HG03135 (cell line): ENCODE measurements at regions not wholly inside any gene's neighbourhood (a gene's known extent, or its start where the extent isn't known, plus 50 kb on each side); places are given as distances from the start of the nearest gene placed in this dataset.

Source experiments
- ATAC-seq: cut with Tn5 transposase; IDR thresholded peaks from one replicate; pipeline ENCODE4 v1.9.1; 2021; ENCODE audit warnings: mild to moderate bottlenecking, moderate library complexity; ENCODE audit not compliant: unreplicated experiment

DNA sequence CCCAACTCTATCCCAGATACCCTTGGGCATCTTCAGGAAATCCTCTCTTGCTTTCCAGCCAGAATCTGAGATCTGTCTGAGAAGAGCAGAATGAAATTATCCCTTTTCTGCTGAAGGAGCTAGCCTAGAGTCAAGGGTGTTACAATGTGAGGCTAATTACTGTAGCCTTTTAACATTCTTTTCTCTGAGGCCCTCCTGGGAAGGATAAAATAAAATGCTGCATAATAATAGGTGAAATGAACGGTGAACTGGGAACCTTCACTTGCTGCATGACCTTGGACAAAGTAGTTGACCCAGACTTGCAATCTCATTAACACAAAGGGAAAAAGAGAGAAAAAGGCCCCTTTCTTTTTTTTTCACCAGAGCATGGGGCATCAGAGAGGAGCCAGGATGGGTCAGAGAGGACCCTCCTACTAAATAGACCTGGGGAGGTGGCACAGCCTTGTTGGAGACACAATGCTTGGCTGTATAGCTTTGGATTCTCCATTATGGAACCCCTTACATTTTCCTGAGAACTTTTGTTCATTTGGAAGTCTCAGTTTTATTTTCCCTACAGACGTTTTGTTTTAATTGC is 137.0 kb upstream of the LIPC start:
- no peak for ATAC-seq

DNA sequence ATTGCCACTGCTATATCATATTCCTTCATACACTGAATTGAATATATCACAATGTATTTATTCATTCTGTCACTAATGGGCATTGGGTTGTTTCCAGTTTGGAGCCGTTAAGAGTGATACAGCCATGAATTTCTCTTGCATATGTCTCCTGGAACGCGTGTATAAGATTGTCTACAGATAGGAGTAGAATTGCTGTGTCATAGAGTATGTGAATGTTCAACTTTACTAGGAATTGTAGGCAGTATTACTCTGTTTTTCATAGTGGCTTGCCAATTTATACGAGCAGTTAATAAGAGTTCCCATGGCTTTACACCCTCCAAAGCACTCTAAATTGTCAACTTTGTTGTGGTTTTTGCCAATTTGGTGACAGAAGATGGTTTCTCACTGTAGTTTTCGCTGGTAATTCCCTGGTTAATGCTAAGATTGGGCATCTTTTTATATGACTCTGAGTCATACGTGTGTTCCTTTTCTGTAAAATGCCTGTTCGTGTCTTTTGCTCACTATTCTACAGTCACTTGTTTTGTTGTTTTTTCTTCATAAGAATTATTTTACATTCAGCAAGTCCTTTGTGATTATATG is 136.1 kb upstream of the LIPC start:
- no peak for ATAC-seq

DNA sequence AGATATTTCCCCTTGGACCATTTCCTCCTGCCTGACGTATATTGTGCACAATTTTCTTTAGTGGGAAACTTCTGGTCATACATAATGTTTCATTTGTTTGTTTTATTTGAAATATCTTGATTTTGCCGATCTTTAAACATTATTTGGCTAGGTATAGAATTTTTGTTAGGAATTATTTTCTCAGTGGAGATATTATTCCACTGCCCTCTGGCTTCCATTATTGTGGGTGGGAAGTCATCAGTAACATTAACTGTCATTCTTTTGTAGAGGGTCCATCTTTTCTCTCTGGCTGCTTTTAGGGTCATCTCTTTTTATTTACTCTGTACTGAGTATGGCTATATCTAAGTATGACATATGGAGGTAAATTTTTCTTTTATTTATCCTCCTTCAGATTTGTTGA is 135.5 kb upstream of the LIPC start:
- no peak for ATAC-seq

DNA sequence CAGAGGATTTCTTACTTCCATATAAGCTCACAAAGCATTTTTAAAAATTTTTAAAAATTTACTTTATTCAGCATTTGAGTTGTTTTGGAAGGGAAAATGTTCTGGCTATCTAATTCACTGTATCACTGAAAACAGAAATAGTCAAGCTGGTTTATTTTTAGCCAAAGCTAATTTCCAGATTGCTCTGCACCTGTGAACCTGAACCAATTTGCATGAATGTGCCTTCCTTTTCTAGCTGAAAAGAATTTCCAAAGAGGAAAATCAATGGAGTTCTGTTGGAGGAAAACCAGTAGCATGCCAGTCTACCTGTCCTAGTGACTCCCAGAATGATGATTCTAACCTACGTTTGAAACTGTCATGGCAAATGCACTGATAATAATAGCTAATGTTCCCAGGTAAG is 134.2 kb upstream of the LIPC start:
- ATAC-seq = no peak

DNA sequence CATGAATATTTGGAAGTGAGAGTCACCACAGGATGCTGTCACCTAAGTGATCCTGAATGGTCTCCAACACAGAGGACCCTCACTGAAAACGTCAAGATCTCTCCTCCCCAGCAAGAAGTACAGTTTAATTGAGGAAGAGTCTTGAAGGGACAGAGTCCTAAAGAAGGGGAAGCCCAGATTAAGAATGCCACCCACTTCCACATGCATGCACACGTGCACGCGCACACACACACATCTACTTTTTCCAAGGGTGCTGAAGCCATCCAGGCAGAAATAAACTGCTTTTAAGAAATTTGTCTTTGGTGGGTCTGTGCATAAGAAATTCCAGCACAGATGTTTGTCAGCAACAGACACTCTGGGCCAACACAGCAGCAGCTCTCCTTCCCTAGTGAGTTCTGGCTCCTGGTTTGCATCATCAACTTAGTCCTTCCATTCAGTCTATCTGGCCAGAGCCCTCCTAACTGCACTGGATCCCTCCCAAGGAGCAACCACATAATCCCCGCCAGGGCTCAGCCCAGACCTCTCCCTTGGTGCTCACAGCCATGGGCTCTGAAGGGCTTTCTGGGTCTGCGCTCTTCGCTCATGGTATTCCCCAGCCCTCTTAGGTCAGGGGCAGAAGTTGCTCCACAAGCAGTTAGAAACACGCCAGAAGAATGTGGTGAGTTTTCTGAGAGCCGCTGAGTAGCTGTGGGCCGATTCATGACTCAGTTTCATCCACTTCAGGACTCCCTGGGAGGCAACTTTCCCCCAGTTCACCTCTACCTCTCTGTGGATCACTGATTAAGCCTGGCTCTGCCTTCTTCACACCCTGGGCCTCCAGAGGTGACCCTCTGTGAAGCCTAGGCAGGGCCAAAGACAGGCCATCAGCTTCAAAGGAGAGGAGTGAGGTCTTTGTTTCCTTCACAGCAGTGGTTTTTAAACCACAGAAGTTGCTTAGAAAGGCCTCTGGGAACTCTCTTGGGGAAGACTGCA is 132.6 kb upstream of the LIPC start:
- no peak for ATAC-seq

DNA sequence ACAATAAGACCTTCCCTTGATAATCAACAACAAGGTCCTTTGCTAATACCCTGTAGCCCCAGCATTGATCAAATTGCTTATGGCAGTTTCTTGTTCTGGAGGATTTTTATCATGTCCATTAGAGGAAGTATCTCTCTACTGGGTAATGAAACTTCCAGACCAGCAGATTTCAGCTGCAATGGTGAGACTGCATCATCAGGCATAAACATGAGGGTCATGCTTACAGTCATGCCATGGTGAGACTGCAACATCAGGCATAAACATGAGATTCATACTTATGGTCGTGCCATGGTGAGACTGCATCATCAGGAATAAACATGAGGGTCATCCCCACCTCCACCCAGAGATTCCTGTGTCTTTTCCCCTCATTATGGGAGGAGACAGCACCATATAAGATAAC is 129.0 kb upstream of the LIPC start:
- ATAC-seq = no peak

- ATAC-seq = no peak
Observed at GRCh38 chr15:58303236-58303635, 128.6 kb upstream of the LIPC start.

GRCh38 chr15:58306591-58307312 is 125.0 kb upstream of the LIPC start:
- no peak for ATAC-seq

GRCh38 chr15:58307313-58307961 is 124.4 kb upstream of the LIPC start:
- ATAC-seq = no peak

GRCh38 chr15:58308742-58309355 is 122.9 kb upstream of the LIPC start:
- no peak for ATAC-seq

DNA sequence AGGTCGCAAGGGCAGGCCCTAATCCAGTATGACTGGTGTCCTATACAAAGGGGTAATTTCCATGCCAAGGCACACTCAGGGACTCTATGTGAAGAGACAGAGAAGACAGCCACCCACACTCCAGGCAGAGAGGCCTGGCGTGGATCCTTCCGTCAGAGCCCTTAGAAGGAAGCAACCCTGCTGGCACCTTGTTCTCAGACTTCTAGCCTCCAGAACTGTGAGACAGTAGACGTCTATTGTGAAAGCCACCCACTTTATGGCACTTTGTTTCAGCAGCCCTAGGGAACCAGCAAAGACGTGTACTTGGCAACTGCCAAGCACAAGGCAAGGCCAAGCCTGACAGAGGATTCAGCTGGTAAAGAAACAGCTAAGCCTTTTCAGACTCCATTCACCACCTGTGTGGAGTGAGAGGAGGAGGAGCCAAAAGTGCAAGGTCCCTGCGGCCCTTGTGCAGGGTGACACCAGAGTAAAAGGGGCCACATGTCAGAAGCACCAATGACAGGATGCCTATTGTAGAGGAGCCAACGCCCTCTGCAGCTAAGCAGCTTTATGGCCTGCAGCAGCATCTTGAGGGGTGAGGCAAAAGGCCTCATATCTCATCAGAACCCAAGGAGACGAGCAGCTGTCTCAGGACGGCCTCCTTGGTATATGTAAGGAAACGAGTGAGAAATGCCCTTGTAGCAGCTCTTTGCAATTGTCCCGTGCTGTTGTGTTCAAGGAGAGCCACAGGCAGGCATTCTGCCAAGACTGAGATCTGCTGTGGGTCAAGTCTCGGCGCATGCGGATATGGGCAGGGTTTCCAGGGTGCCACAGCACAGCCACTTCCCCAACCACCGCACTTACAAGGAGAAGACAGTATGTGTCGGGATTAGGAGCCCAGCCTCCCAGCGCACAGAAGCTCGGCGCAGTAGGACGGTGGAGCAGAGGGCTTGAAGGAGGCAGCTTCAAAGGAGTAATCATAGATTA is 121.5 kb upstream of the LIPC start:
- ATAC-seq = no peak

- ATAC-seq = no peak
Observed at GRCh38 chr15:58311556-58311955, 120.2 kb upstream of the LIPC start.

DNA sequence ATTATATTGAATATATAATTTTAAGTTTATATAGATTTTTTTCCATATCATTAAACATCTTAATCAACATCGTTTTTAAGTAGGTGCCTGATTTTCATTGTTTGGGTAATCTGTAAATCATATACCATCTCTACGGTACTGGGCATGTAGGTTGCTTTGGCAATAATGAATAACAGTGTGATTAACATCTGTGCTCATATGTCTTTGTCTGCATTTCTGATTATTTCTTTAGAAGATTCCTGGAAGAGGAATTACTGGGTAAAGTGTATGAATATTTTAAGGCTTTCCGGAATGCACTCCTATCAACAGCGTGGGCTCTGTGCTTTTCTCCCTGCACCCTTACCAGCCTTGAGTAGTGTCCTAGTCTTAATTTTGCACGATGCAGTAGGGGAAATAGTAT is 119.8 kb upstream of the LIPC start:
- no peak for ATAC-seq

- ATAC-seq = no peak
Observed at GRCh38 chr15:58313304-58313703, 118.5 kb upstream of the LIPC start.

GRCh38 chr15:58313810-58314592 is 117.8 kb upstream of the LIPC start:
- ATAC-seq = no peak

GRCh38 chr15:58314593-58315216 is 117.1 kb upstream of the LIPC start:
- ATAC-seq = no peak

DNA sequence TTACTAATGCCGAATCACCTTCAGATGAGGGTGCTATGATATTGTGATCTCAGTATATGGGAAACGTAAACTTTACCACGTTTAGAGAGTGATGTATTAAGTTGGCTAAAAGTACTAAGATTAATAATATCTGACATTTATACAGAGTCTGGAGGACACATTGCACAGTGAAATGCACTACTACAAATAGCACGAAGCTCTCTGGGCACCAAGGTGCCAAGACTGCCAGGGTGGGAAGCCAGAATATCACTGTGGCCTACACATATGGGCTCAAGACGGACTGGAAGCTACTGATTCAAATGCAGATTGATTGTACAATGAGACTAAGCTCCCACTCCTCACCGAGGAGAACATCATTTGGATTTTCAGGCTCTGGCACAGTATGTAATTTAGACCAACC is 113.3 kb upstream of the LIPC start:
- ATAC-seq = no peak

- no peak for ATAC-seq
Observed at GRCh38 chr15:58321034-58321433, 110.8 kb upstream of the LIPC start.
